Ishikawa (cell line): ENCODE measurements at regions not wholly inside any gene's neighbourhood (a gene's known extent, or its start where the extent isn't known, plus 50 kb on each side); places are given as distances from the start of the nearest gene placed in this dataset.

Source experiments
- CEBPB ChIP-seq: IDR thresholded peaks from 2 replicates; pipeline ENCODE4 v1.6.1; 2012
- EGR1 ChIP-seq: IDR thresholded peaks from 2 replicates; pipeline ENCODE4 v1.6.1; 2012
- EP300 ChIP-seq: IDR thresholded peaks from 2 replicates; pipeline ENCODE4 v1.6.1; 2012; ENCODE audit warnings: borderline replicate concordance
- MAX ChIP-seq: IDR thresholded peaks from 2 replicates; pipeline ENCODE4 v1.6.1; 2012
- NFIC ChIP-seq: IDR thresholded peaks from 2 replicates; pipeline ENCODE4 v1.6.1; 2012
- RAD21 ChIP-seq: IDR thresholded peaks from 2 replicates; pipeline ENCODE4 v1.6.1; 2012; ENCODE audit warnings: low read depth
- REST ChIP-seq: IDR thresholded peaks from 2 replicates; pipeline ENCODE4 v1.6.1; 2012; ENCODE audit warnings: low read depth, mild to moderate bottlenecking
- TAF1 ChIP-seq: IDR thresholded peaks from 2 replicates; pipeline ENCODE4 v1.6.1; 2012; ENCODE audit warnings: low read depth, mild to moderate bottlenecking
- TCF12 ChIP-seq: IDR thresholded peaks from 2 replicates; pipeline ENCODE4 v1.6.1; 2012; ENCODE audit warnings: low read depth
- TEAD4 ChIP-seq: IDR thresholded peaks from 2 replicates; pipeline ENCODE4 v1.6.1; 2012
- USF1 ChIP-seq: IDR thresholded peaks from 2 replicates; pipeline ENCODE4 v1.6.1; 2012
- YY1 ChIP-seq: IDR thresholded peaks from 2 replicates; pipeline ENCODE4 v1.6.1; 2012; ENCODE audit warnings: low read depth
- ZBTB7A ChIP-seq: IDR thresholded peaks from 2 replicates; pipeline ENCODE4 v1.6.1; 2012; ENCODE audit warnings: low read depth

GRCh38 chr3:25854635-25855034 lies 64.7 kb downstream of the OXSM start:
- TF ChIP-seq EP300, result no peak
- no peak for TF ChIP-seq REST
- TF ChIP-seq TEAD4, result no peak
- TF ChIP-seq NFIC, result no peak
- no peak for TF ChIP-seq TAF1
- TF ChIP-seq CEBPB, result no peak
- TF ChIP-seq EGR1, result no peak
- no peak for TF ChIP-seq YY1
- TF ChIP-seq ZBTB7A, result no peak
- TF ChIP-seq MAX, result no peak
- no peak for TF ChIP-seq USF1
- no peak for TF ChIP-seq RAD21
- TF ChIP-seq TCF12, result no peak
